DND-41 (cell line): ENCODE measurements at regions not wholly inside any gene's neighbourhood (a gene's known extent, or its start where the extent isn't known, plus 50 kb on each side); places are given as distances from the start of the nearest gene placed in this dataset.

Experiments used
- ATAC-seq: fragments of 200-7000 bp; cut with Tn5 transposase; 3 replicates; pipeline ENCODE4 v1.9.1; 2021; ENCODE audit warnings: low read depth; ENCODE audit not compliant: insufficient read depth
- DNase-seq: peaks from one replicate; pipeline ENCODE4 v3.0.0-alpha.2; 2020
- H2AFZ ChIP-seq: 2 replicates; pipeline ENCODE4 v1.6.0; 2012; ENCODE audit warnings: low read depth, low read length
- H3K27ac ChIP-seq: 2 replicates; pipeline ENCODE4 v1.5.1; 2012; ENCODE audit warnings: low read length, inconsistent platforms
- H3K27me3 ChIP-seq: fragments of 200-600 bp; sonication (generic); 2 replicates; pipeline ENCODE4 v1.6.0; 2012; ENCODE audit warnings: low read length, mild to moderate bottlenecking, inconsistent platforms; ENCODE audit not compliant: insufficient read depth, poor library complexity
- H3K36me3 ChIP-seq: 2 replicates; pipeline ENCODE4 v1.5.1; 2012; ENCODE audit warnings: low read length, inconsistent platforms; ENCODE audit not compliant: insufficient read depth
- H3K4me1 ChIP-seq: 2 replicates; pipeline ENCODE4 v1.5.1; 2012; ENCODE audit warnings: mild to moderate bottlenecking, low read length; ENCODE audit not compliant: insufficient read depth
- H3K4me2 ChIP-seq: 2 replicates; pipeline ENCODE4 v1.6.0; 2012; ENCODE audit warnings: mild to moderate bottlenecking, moderate library complexity, low read length, inconsistent platforms; ENCODE audit not compliant: insufficient read depth
- H3K4me3 ChIP-seq, 2 experiments: fragments of 200-600 bp in 1 of 2; shearing (Covaris generic) in 1 of 2; 2 replicates each; pipeline ENCODE4 v1.5.1; 2012 to 2016; ENCODE audit warnings: inconsistent platforms in 2 of 2, low read length in 2 of 2, mild to moderate bottlenecking in 2 of 2, low read depth in 1 of 2, moderate library complexity in 1 of 2
- H3K79me2 ChIP-seq: 2 replicates; pipeline ENCODE4 v1.6.0; 2012; ENCODE audit warnings: low read length, inconsistent platforms; ENCODE audit not compliant: insufficient read depth
- H3K9ac ChIP-seq: 2 replicates; pipeline ENCODE4 v1.6.0; 2012; ENCODE audit warnings: low read depth, mild to moderate bottlenecking, inconsistent platforms, low read length, moderate library complexity
- H3K9me3 ChIP-seq: 2 replicates; pipeline ENCODE4 v1.5.1; 2012; ENCODE audit warnings: low read length, moderate library complexity, mild to moderate bottlenecking, inconsistent platforms; ENCODE audit not compliant: insufficient read depth, severe bottlenecking
- H4K20me1 ChIP-seq: 2 replicates; pipeline ENCODE4 v1.6.0; 2012; ENCODE audit warnings: low read length; ENCODE audit not compliant: insufficient read depth
- EZH2 ChIP-seq: IDR thresholded peaks from 3 replicates; pipeline ENCODE4 v1.6.1; 2012; ENCODE audit warnings: borderline replicate concordance, low read depth, mild to moderate bottlenecking, moderate library complexity, low read length, inconsistent platforms; ENCODE audit not compliant: severe bottlenecking
- TF ChIP-seq, protein P1 (sequence below): IDR thresholded peaks from 2 replicates; pipeline ENCODE4 v1.5.1; 2012; ENCODE audit warnings: borderline replicate concordance, low read length, moderate library complexity, mild to moderate bottlenecking; ENCODE audit not compliant: poor library complexity, severe bottlenecking; ENCODE audit errors: extremely low read depth

- Histone ChIP-seq H3K27me3 (peaks cover 2% of the 10 kb centered on the region), H3K9ac (no peak overlapping the region), H2AFZ (no peak overlapping the region), H3K79me2 (no peaks in the 10 kb centered on the region), H3K4me2 (no peak overlapping the region), H3K36me3 (no peaks in the 10 kb centered on the region), H3K9me3 (no peaks in the 10 kb centered on the region), H3K27ac (no peak overlapping the region), H3K4me1 (no peaks in the 10 kb centered on the region), H3K4me3 (no peak overlapping the region), H4K20me1 (no peaks in the 10 kb centered on the region)
- DNase-seq (no peak), ATAC-seq (no peak)
- TF ChIP-seq, protein P1, sequence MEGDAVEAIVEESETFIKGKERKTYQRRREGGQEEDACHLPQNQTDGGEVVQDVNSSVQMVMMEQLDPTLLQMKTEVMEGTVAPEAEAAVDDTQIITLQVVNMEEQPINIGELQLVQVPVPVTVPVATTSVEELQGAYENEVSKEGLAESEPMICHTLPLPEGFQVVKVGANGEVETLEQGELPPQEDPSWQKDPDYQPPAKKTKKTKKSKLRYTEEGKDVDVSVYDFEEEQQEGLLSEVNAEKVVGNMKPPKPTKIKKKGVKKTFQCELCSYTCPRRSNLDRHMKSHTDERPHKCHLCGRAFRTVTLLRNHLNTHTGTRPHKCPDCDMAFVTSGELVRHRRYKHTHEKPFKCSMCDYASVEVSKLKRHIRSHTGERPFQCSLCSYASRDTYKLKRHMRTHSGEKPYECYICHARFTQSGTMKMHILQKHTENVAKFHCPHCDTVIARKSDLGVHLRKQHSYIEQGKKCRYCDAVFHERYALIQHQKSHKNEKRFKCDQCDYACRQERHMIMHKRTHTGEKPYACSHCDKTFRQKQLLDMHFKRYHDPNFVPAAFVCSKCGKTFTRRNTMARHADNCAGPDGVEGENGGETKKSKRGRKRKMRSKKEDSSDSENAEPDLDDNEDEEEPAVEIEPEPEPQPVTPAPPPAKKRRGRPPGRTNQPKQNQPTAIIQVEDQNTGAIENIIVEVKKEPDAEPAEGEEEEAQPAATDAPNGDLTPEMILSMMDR: no peak
- no peak for TF ChIP-seq EZH2
These were observed 109.2 kb downstream of the AIPL1 start for GRCh38 chr17:6325741-6326140.

DNA sequence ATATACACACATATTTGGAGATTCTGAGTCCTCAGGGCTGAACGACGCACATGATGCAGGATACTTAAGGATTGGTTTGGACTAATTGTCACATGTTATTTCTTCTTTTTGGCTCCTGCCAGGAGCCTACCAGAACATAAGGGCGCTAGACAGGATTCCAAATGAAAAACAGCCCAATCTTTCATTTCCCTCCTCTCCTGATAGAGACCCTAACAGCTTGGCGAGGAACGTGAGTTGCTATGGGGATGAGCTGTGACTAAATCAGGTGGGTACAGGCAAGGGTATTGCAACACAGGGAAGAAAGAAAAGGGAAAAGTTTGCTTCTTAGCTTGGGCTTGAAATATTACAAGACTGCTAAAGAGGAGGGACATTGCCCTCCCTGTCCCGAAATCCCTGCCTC is 109.9 kb downstream of the AIPL1 start:
- no peaks in the 10 kb centered on the region for H3K79me2 ChIP-seq
- no peaks in the 10 kb centered on the region for H3K36me3 ChIP-seq
- H3K27ac ChIP-seq: no peak overlapping the region
- no peaks in the 10 kb centered on the region for H3K9me3 ChIP-seq
- no peak overlapping the region for H3K4me2 ChIP-seq
- no peaks in the 10 kb centered on the region for H4K20me1 ChIP-seq
- peaks cover 2% of the 10 kb centered on the region for H3K27me3 ChIP-seq
- no peak overlapping the region for H3K9ac ChIP-seq
- ATAC-seq (no peak), DNase-seq (no peak)
- TF ChIP-seq EZH2: no peak
- TF ChIP-seq, protein P1: no peak
- H3K4me3 ChIP-seq: no peak overlapping the region
- H2AFZ ChIP-seq: no peak overlapping the region
- H3K4me1 ChIP-seq: no peaks in the 10 kb centered on the region

DNA sequence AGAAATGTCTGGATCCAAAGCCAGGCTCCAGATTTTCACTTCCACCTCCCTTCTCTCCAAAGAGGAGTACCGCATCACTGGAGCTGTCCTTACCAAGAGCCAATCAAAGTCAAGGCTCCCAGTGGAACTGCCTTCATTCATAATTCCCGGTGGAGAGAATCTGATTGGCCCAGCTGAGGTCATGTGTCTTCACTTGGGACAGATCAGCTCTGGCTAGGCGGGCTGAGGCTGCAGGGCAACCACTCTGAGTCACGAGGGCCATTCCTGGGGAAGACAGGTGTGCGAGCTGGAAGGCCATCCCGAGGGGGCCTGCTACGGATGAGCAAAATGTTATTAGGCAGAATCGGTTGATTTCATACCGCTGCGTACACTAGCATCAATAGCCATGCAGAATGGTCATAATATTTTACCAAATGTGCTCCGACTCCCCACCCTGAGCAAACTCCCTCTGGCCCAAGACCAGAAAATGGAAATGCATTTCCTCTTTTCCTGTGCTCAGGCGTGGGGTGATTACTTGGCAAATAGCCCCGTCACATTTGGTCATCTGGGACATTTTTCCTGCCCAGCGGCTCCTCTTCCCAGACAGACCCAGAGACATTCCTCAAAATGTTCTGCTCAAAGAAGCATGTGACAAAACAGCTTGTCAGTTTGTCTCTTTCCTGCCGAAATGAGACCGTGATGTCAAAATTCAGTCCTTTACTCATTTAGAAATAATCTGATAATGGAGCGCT is 111.1 kb downstream of the AIPL1 start:
- no peak for TF ChIP-seq EZH2
- TF ChIP-seq, protein P1: no peak
- no peak overlapping the region for H3K4me3 ChIP-seq
- no peak for ATAC-seq
- H3K9me3 ChIP-seq: no peaks in the 10 kb centered on the region
- H4K20me1 ChIP-seq: no peaks in the 10 kb centered on the region
- H3K4me1 ChIP-seq: no peaks in the 10 kb centered on the region
- H3K36me3 ChIP-seq: no peaks in the 10 kb centered on the region
- no peak overlapping the region for H3K27ac ChIP-seq
- peaks cover 2% of the 10 kb centered on the region for H3K27me3 ChIP-seq
- no peak for DNase-seq
- H2AFZ ChIP-seq: no peak overlapping the region
- no peaks in the 10 kb centered on the region for H3K79me2 ChIP-seq
- no peak overlapping the region for H3K9ac ChIP-seq
- H3K4me2 ChIP-seq: no peak overlapping the region
